NCI-H524 (cell line): ENCODE measurements at regions not wholly inside any gene's neighbourhood (a gene's known extent, or its start where the extent isn't known, plus 50 kb on each side); places are given as distances from the start of the nearest gene placed in this dataset.

Experiments
- DNase-seq, 2 experiments: peaks; one replicate each; lab custom pipeline; 2025; lab: John Stamatoyannopoulos, UW

- DNase-seq, result no peak
Observed at GRCh38 chr6:160899671-160900430, 91.7 kb upstream of the MAP3K4 start.

DNA sequence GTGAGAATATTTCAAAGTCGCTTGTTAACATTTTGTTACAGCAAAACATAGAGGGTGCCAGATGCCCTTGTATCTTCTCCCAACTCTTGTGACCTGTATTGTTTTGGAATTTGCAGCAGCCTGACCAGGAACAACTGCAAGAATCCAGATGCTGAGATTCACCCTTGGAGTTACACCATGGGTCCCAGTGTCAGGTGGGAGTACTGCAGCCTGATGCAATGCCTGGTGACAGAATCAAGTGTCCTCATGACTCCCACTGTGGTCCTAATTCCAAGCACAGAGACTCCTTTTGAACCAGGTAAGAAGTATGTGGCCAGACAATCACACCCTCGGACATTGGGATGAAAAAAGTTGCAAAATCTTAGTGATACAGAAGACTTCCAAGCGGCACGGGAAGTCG, 79.6 kb upstream of the MAP3K4 start:
- DNase-seq, result no peak

DNA sequence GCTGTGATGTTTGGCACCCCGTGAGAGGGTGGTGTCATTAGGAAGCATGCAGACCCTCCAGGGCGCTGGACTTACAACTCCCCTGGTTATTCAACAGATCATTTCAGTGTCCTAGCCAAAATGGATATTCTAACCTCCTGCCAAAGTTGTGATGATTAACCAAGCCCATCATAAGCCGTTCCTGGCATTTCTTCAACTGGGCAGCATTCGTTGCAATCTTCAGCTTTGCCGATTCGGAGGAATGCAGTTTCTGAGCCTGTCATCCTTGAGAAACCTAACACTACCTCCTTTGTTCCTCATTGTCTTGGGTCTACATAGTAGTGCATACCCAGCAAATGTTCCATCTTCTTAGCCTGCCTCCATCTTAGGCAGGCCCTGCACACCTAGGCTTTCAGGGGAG, 79.2 kb upstream of the MAP3K4 start:
- DNase-seq, result no peak

- DNase-seq, result no peak
Observed at GRCh38 chr6:160917572-160917971, 74.0 kb upstream of the MAP3K4 start.

- DNase-seq, result no peak
Observed at GRCh38 chr6:160919723-160920440, 71.7 kb upstream of the MAP3K4 start.

DNA sequence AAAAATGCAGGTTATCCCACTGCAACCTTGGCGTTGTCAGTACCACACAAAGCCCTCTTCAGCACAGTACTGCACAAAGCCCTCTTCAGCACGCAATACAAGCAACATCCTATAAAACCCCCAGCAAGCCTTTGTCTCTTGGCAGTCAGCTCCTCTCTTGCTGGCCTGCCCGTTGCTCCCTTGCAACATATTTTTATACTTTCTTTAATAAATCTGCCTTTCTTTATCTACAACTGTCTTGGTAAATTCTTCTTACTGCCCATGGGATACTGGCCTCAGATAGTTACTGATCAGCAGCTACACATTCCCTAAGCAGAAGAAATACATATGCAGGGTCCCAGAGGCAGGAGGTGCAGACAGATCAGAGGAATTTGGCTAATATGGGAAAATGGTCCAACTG, 70.5 kb upstream of the MAP3K4 start:
- no peak for DNase-seq

DNA sequence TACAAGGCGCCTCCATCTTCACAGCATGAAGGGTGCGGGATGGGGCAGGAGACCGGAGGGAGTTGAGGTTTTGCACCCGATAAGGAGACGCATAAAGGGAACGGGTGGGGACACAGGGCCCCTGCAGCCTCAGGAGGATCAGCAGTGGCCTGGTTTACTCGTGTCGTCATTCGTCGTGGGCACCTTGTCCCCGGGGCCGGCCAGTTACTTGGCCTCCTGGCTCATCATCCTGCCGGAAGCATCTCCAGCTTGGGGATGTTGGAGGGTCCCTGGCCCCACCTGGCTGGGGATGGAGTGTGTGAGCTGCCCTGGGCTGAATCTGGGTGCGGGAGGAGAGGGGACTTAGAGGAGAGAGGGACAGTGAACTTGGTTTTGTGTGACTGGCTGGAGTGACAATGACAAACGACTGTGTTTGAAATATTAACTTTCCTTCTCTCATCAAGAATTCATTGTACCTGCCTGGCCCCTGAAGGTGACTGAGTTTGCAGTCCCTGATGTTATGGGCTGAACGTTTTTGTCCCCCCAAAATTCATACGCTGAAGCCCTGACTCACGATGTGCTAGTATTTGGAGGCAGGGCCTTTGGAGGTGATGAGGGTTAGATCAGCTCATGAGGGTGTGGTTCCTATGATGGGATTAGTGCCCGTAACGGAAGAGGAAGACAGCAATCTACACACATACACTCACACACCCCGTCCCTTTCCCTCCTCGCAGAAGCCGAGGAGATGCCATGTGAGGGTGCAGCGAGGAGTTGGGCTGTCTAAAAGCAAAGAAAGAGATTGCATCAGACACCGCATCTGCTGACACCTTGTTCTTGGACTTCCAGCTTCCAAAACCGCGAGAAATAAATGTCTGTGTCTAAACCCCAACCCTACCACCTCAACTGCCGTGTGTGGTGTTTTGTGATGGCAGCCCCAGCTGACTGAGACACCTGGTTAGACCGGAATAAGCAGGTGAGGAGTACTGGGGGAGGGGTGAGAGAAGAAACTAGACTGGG, 65.0 kb upstream of the MAP3K4 start:
- no peak for DNase-seq

DNA sequence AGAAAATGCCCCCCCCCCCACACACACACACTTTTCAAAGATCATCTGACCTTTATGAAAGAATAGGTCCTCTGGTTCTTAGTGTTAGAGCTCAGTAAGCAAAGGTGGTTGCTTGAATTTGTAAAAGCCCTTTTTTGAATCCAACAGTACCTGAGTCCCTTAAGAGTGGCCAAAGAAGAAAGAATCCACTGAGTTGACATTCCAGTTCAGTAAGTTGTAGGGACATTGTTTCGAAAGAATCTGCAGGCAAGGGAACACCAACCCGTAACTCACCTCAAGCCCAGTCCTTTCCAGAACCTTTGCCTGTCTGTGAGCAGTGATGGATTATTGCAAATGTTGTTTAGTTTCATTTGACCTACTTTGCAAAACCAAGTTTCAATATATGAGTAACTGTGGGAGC, 64.2 kb upstream of the MAP3K4 start:
- DNase-seq, result no peak

GRCh38 chr6:160929361-160929760, 62.2 kb upstream of the MAP3K4 start:
- DNase-seq, result no peak

DNA sequence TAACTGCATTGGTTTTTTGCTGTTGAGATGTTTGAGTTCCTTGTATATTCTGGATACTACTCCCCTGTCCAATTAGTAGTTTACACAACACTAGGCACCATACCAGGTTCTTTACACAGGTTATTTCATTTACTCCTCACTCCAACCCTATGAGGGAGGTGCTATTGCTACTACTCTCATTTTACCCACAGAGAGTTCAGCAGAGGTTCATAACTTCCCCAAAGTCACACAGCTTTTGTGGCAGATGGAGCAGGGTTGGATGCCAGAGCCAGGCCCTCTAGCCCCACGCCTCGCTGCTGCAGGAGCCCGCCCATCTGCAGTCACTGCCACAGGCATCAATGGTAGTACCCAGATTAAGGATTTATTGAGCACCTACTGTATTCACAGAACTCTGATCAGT, 61.7 kb upstream of the MAP3K4 start:
- no peak for DNase-seq

GRCh38 chr6:160930547-160931377, 60.8 kb upstream of the MAP3K4 start:
- peak; percentile 82 to 88 for DNase-seq

DNA sequence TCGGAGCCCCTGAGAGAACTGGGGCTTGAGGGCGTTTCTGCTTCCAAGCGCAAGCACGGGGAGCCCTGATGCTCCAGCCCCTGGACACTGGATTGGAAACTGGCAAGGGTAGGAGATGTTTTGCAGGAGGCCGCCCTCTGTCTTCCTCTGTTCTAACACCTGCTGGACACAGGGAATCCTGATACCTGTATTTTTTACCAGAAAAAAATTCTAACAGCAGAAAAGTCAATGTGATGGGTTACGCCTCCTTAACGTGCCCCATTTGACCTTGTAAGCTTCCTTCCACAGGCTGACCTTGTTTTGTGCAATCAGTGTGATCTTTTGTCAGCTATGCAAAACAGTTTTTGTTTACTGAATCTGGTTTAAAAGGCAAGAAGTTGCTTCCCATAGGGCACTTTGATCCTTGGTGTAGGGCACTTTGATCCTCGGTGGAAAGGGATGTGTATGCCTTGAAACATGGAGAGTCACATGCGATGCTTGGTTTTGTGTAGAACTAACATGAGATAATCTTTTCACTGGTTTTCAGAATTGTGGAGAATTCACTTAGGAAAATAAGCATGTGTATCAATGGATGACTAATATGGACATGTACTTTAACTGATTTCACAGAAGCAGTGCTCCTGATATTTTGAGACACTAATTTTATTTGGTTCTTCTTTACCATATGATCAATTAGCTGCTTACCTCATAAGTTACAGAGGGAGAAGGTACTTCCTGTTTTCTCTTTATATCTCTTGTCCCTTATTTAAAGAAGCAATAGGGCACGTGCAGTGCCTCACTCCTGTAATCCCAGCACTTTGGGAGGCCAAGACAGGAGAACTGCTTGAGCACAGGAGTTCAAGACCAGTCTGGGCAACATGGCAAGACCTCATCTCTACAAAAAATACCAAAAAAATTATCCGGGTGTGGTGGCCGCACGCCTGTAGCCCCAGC, 59.9 kb upstream of the MAP3K4 start:
- DNase-seq, result peak; percentile 11 to 57

GRCh38 chr6:160933256-160933655, 58.3 kb upstream of the MAP3K4 start:
- peak; percentile 11 to 65 for DNase-seq

- DNase-seq, result no peak
Observed at GRCh38 chr6:160934157-160934556, 57.4 kb upstream of the MAP3K4 start.

- no peak for DNase-seq
Observed at GRCh38 chr6:160940197-160940596, 51.4 kb upstream of the MAP3K4 start.
